Esophagus squamous epithelium (tissue), 5 donors: ENCODE measurements at regions not wholly inside any gene's neighbourhood (a gene's known extent, or its start where the extent isn't known, plus 50 kb on each side); places are given as distances from the start of the nearest gene placed in this dataset.

Experiments
- DNase-seq: peaks from one replicate; lab custom pipeline; 2025; lab: John Stamatoyannopoulos, UW
- H3K27ac ChIP-seq, 4 donors: fragments of 200-600 bp; sonication (generic); one replicate each; pipeline ENCODE4 v1.5.1; 2016 to 2019; ENCODE audit warnings: mild to moderate bottlenecking in 1 of 4
- H3K27me3 ChIP-seq, 4 donors: fragments of 200-600 bp; sonication (generic); 1 replicate in 3 of 4; 2 replicates in 1 of 4; pipeline versions ENCODE4 v1.5.1 to v1.6.0; 2017 to 2021; ENCODE audit warnings: antibody characterized with exemption in 1 of 4
- H3K36me3 ChIP-seq, 3 donors: fragments of 200-600 bp; sonication (generic); one replicate each; pipeline ENCODE4 v1.5.1; 2016 to 2019
- H3K4me1 ChIP-seq, 3 donors: fragments of 200-600 bp; sonication (generic); one replicate each; pipeline ENCODE4 v1.5.1; 2017 to 2019
- H3K4me3 ChIP-seq, 4 donors: fragments of 200-600 bp; sonication (generic); 1 replicate in 3 of 4; 2 replicates in 1 of 4; pipeline ENCODE4 v1.5.1; 2016 to 2019; ENCODE audit warnings: mild to moderate bottlenecking in 2 of 4, moderate library complexity in 1 of 4
- H3K9me3 ChIP-seq, 3 donors: fragments of 200-600 bp; sonication (generic); one replicate each; pipeline ENCODE4 v1.5.1; 2016 to 2019
- CTCF ChIP-seq, 6 experiments: fragments of 450-650 bp in 4 of 6; fragments of 200-600 bp in 2 of 6; sonication (generic) in 2 of 6; IDR thresholded peaks; one replicate each; pipeline ENCODE4 v1.5.1; 2016 to 2019; ENCODE audit warnings: antibody characterized with exemption in 6 of 6, mild to moderate bottlenecking in 4 of 6, moderate library complexity in 4 of 6
- POLR2A ChIP-seq, 4 donors: fragments of 450-650 bp; IDR thresholded peaks; one replicate each; pipeline ENCODE4 v1.6.1; 2017; ENCODE audit warnings: antibody characterized with exemption in 4 of 4, mild to moderate bottlenecking in 4 of 4, moderate library complexity in 3 of 4
- WGBS, 2 donors: methylation state at CpG; one replicate each; pipeline ENCODE4 v1.1.5; 2018; 5-methylcytosine and 5-hydroxymethylcytosine counted together
- intact Hi-C: fragments of 100-400 bp; cut with DNase I; formaldehyde crosslinking; loops from one replicate; pipeline ENCODE4 v1.15.0; 2022
- donor health status: DM: yes; HTN: yes; CAD: no.

GRCh38 chr17:49903523-49903922 is 55.7 kb upstream of the TAC4 start:
- peaks cover 0 to 84% (median 2%) of the 10 kb centered on the region in 4 donors for H3K27me3 ChIP-seq
- peaks cover 4 to 19% (median 8%) of the 10 kb centered on the region in 3 donors for H3K4me1 ChIP-seq
- TF ChIP-seq CTCF (IDR thresholded peaks at IDR 0.05) (no peak), POLR2A (IDR thresholded peaks at IDR 0.05) (no peak)
- DNase-seq = no peak
- H3K9me3 ChIP-seq = no peaks in the 10 kb centered on the region
- no peak overlapping the region for H3K4me3 ChIP-seq
- WGBS, 2 donors = 17 to 45% methylated on average over 1 to 5 of the region's 5 CpGs
- H3K27ac ChIP-seq = no peak overlapping the region
- intact Hi-C loops = no loop called here
- no peaks in the 10 kb centered on the region for H3K36me3 ChIP-seq

GRCh38 chr17:49904893-49905292 is 57.0 kb upstream of the TAC4 start:
- H3K27ac ChIP-seq = no peak overlapping the region
- no peaks in the 10 kb centered on the region for H3K36me3 ChIP-seq
- peaks cover 0 to 98% (median 4%) of the 10 kb centered on the region in 4 donors for H3K27me3 ChIP-seq
- intact Hi-C loops = no loop called here
- 54 to 75% methylated on average over 7 to 8 of the region's 9 CpGs for WGBS, 2 donors
- no peak for TF ChIP-seq POLR2A (IDR thresholded peaks at IDR 0.05)
- no peak for TF ChIP-seq CTCF (IDR thresholded peaks at IDR 0.05)
- H3K9me3 ChIP-seq = no peaks in the 10 kb centered on the region
- no peak overlapping the region for H3K4me3 ChIP-seq
- DNase-seq = no peak
- H3K4me1 ChIP-seq = peaks cover 4 to 16% (median 8%) of the 10 kb centered on the region in 3 donors

GRCh38 chr17:49906531-49907136 is 58.8 kb upstream of the TAC4 start:
- H3K4me3 ChIP-seq = no peak overlapping the region
- TF ChIP-seq POLR2A (IDR thresholded peaks at IDR 0.05) (no peak), CTCF (IDR thresholded peaks at IDR 0.05) (no peak)
- WGBS, 2 donors = 53 to 73% methylated on average over 5 to 8 of the region's 10 CpGs
- no peaks in the 10 kb centered on the region for H3K9me3 ChIP-seq
- no peaks in the 10 kb centered on the region for H3K36me3 ChIP-seq
- intact Hi-C loops = no loop called here
- DNase-seq = no peak
- H3K4me1 ChIP-seq = peaks cover 6 to 23% (median 9%) of the 10 kb centered on the region in 3 donors
- no peak overlapping the region for H3K27ac ChIP-seq
- peaks cover 0 to 98% (median 7%) of the 10 kb centered on the region in 4 donors for H3K27me3 ChIP-seq

GRCh38 chr17:49907279-49907678 is 59.4 kb upstream of the TAC4 start:
- peaks cover 0 to 98% (median 7%) of the 10 kb centered on the region in 4 donors for H3K27me3 ChIP-seq
- H3K27ac ChIP-seq = no peak overlapping the region
- H3K36me3 ChIP-seq = no peaks in the 10 kb centered on the region

More at GRCh38 chr17:49907279-49907678, 59.4 kb upstream of the TAC4 start:
- DNase-seq = no peak
- intact Hi-C loops = no loop called here
- WGBS, 2 donors = 64 to 73% methylated on average over 2 to 4 of the region's 8 CpGs
- H3K9me3 ChIP-seq = no peaks in the 10 kb centered on the region
- TF ChIP-seq POLR2A (IDR thresholded peaks at IDR 0.05) (no peak), CTCF (IDR thresholded peaks at IDR 0.05) (no peak)
- peaks cover 0 to 16% (median 6%) of the 10 kb centered on the region in 3 donors for H3K4me1 ChIP-seq
- no peak overlapping the region for H3K4me3 ChIP-seq
